NCI-H526 (cell line): ENCODE measurements at regions not wholly inside any gene's neighbourhood (a gene's known extent, or its start where the extent isn't known, plus 50 kb on each side); places are given as distances from the start of the nearest gene placed in this dataset.

Experiments
- DNase-seq, 2 experiments: peaks; one replicate each; lab custom pipeline; 2025; lab: John Stamatoyannopoulos, UW

DNA sequence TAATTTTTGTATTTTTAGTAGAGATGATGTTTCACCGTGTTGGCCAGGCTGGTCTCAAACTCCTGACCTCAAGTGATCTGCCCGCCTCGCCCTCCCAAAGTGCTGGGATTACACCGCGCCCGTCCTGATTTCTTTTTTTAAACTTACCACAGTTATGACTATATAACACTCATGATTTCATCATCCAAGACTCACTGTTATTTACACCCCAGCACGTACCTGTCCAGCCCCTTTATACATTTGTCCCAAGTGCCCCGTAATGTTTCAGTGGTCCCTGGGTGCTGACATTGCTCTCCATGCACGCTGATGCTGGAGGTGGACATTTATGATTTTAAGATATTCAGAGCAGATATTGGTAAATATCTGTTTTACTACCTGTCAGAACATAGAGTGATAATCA is 219.9 kb upstream of the GMDS start:
- DNase-seq = no peak

DNA sequence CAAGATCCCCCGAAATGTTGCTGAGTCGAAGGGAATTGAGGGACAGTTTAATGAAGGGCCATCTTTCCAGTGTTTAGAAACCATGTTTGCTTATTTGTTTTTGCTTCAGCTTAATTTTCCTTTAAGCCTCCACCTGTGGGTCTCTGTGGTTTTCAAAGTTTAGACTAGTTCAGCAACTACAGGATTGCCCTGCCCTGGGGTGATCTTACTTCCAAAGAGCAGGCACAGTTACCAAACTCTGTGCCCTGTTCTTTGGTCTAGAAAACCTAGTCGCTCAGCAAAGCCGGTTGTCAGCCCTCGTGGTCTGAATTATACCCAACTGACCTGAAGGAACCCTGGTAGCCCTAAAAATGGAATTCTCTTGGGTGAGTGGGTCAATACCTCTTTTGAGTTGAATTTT is 219.2 kb upstream of the GMDS start:
- DNase-seq = no peak

DNA sequence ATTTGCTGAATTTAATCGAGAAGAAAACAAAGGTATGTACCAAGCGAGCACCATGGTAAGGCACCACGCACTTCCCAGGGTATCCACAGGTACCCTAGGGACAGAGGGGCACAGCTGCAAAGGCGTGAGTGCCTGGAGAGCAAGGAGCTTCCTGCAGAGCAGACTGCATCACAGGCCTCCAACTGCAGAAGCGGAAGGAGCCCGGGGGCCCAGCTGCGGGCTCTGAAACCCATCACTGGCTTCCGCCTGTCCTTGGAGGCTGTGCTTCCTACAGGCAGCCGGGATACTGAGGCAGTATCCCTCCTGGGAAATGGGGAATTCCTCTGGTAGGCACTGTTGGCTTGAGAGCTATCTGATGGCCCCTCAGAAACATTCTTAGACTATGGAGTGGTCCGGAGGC is 217.4 kb upstream of the GMDS start:
- DNase-seq = no peak

DNA sequence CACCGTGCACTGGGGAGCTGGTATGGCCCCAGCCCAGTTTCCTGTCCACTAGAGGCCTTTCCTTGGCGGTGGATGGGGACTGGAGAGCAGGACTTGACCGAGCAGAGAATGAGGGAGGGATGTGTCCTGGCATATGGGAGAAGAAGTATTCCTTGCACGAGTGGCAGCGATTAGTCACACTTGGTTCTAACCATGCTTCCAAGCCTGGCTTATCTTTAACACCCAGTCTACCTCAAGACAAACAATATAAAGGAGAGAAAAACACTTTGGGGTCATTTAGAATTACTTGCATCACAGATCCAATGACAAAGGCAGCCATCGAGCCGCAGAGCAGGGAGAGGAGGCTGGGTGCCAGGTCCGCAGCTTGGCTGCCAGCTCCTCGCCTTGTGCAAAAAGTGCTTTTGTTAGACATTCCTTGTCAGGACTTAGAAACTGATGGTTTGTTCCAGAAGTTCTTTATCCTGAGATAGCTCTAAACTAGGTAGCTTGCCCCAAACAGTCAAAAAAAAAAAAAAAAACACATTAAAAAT is 214.9 kb upstream of the GMDS start:
- no peak for DNase-seq

DNA sequence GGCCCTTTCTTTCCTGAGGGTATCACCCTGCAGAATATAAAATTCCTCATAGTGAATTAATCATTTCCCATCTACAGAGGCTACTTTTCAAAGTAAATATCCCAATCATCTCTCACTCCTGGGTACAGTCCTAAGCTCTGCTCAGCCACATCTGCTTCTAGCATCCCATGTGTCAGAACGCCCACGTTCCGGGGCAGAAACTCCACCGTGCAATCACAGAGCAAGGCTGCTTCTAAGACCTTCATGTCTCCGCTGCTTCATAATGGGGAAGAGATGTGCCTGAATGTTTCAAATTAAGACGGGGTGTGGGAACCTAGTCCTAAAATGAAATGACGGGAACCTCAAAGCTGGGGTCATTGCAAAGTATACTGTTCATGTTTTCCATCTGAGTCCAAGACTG is 208.8 kb upstream of the GMDS start:
- no peak for DNase-seq

DNA sequence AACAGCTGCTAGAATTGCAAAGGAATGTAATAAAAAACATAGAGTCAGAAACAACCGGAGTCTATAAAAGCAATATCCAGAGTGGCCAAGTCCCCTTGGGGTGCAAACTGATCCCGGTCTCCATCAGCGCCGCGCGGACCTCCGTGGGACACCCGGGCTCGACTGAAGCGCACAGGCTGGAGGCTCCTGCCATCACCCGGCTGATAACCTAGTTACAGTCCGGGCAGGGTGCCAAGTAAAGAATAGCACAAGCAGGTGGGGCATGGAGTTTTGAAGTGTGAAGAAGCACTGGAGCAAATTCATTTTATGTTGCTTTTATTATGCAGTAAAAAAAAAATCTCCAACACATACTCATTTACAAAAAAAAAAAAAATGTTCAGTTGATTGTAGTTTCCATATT is 205.1 kb upstream of the GMDS start:
- peak; percentile 19 to 68 for DNase-seq

DNA sequence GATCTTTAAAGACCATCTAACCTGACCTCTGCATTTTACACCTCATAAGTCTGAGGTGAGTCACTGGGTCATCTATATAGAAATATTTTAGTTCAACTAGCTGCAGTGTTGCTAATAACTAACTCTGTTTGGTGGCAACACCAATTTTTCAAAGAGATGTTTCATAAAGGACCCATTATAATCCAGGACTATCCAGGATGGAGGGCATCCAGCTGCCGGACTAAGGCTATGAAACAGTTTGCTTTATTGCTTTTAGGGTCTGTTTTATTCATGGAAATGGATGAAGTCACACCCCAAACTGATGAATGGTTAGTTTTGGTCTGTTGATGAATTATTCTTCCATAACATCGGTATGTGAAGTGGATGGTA is 204.2 kb upstream of the GMDS start:
- no peak for DNase-seq

DNA sequence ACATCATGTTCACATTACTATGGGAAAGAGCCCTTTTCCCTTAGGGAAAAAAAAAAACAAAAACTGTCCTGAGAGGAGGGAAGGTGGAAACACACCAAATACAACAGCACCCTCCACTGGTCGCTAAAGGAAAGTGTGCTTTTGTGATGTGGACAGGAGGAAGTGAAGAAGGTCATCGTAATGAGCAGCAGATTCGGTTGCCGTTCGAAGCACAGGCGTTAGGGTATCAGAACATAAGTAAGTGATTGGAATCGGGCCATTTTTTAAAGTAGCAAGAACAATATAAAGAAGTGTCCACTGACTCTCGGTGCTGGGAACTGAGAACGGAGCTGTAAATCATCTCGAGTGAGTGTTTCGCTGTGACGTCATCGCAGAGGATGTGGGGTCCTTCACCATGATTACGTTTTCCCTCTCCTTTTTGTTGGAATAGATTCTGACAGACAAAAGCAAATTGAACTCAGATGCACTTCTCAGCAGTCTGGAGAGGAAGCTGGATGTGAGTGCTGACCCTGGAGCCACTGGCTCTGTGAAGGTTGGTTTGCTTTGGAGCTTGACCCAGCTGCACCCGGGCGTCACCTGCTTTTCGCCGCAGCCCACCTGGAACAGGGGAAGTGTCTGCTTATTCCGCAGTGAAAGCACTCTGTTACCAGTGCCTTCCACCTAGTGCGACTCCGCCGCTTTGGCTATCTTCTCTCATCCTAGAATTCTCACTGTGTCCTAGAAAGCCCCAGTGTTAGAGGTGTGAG is 203.6 kb upstream of the GMDS start:
- DNase-seq = peak; percentile 72 to 82

DNA sequence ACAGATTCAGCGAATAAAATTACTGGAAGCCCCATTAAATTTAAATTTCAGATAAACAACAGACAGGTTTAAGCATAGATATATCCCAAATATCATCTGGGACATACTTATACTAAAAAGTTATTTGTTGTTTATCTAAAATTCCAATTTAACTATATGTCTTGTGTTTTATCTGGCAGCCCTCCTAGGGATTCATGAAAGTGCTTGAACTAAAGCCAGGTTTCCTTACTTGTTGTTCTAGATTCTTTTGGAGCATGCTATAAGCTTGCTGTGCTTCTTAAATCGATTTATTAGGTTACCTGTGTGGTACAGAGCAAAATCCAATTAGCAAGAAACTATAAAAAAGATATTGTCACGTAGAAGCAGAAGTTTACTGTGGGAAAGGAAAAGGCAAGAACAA is 202.5 kb upstream of the GMDS start:
- no peak for DNase-seq

DNA sequence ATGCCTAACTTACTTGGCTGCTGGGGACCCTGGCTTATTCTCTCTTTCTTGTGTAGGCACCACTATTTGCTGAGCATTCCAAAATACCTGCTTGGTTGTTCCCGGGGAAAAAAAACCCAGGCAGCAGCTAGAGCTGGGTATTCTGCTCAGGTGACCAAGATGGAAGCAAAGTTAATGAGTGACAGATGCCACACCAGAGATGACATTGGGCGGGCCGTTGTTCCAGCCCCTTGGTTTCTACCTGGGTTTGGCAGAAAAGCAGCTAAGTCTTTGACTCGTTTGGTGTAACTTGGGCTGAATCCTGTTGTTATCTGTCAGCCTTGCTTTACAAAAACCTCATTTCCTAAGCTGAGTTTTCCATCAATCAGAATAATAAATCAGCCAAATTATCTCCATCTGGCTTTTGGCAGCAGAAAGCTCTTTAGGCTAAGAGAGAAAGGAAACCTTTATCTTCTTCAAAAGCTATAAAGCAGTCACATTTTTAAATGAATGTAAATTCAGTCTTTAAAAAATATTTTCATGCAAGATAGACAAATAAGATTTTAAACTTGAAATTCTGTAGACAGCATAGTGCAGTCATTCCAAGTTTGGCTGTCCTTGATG is 202.0 kb upstream of the GMDS start:
- no peak for DNase-seq

DNA sequence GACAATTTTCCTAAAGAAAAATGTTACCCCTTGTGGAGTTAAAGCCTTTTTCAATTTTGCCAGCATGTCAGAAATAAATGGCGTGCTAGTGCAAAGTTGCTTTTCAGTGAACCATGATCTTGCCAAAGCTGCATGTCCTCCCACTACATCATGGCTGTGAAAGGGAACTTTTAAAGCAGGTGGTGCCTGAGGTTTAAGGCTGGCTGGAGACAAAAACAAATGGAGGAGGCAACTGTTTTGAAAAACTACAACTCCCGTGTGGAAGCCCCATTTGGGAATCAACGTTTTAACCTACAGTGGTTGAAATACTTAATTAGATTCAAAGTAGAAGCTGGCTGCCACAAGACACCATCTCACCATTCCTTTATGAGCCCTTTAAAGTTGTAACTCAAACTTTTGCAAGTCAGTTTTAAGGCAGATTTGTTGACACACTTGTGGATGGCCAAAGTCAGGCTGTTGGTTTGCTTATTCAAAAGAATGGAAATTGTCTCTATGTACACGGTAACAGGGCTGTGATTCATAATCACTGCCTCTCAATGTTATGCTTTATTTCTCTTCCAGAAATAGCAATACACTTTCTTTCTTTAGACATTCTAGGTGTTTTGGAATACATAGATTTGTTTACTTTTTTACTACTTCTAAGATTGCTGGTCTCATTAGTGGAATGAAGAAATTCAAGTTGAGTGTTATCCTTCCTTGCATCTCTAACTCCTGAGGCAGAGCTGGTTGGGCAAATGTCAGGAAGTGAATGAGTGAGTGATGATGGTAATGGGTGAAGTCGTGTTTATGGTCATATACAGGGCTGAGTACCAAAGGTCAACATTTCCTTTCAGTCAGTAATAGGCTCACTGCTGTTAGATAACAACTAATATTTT is 196.4 kb upstream of the GMDS start:
- no peak for DNase-seq

DNA sequence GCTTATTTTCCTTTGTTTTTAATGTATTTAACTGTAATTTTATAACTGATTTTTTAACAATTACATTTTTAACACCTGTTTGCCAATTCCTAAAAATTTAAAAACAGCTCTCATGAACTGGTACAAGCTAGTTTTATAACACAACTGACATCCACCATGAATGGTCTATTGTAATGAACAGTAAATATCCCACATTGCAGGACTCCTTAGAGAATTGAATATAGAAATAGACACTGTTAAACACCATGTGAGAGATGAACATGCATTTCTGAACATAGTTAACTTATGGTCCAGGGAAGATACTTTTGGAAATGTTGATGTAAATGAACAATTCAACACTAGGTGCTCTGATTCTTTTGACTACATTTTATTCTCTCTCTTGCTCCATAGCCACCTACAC is 195.1 kb upstream of the GMDS start:
- no peak for DNase-seq

DNA sequence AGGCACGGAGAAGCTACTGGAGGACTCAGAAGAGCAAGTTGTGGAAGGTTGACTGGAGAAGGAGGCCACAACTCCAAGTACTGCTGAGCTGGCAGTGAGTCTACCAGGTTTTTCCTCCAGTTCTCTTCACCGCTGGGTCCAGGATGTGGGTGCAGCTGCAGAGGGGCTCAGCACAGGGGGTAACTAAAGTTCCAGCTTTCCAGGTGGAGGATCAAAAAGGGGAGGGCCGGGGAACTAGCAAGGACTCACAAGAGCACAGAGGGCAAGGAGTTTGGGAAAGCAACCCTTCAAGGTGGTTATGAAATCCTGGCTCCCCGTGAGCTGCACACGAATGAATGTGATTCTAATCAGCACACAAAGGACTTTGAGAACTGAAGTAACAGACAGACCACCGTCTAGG is 194.2 kb upstream of the GMDS start:
- DNase-seq = no peak

DNA sequence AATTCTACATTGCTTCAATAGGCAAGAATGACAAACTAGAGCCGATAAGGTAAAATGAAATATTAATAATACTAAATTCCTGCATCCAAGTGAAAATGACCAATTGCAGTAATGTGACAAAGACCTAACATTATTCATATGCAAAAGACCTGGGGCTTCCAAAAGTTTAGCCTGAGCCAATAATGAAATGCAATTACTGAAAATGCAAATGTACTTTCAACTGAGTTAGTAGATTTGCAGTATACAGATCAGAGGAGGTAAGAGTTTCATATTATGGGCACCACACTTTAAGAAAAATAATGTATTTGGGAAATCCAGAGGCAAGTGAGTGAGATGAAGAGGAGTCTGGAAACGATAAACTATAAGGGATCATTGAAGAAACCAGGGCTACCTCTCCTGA is 193.7 kb upstream of the GMDS start:
- DNase-seq = no peak

DNA sequence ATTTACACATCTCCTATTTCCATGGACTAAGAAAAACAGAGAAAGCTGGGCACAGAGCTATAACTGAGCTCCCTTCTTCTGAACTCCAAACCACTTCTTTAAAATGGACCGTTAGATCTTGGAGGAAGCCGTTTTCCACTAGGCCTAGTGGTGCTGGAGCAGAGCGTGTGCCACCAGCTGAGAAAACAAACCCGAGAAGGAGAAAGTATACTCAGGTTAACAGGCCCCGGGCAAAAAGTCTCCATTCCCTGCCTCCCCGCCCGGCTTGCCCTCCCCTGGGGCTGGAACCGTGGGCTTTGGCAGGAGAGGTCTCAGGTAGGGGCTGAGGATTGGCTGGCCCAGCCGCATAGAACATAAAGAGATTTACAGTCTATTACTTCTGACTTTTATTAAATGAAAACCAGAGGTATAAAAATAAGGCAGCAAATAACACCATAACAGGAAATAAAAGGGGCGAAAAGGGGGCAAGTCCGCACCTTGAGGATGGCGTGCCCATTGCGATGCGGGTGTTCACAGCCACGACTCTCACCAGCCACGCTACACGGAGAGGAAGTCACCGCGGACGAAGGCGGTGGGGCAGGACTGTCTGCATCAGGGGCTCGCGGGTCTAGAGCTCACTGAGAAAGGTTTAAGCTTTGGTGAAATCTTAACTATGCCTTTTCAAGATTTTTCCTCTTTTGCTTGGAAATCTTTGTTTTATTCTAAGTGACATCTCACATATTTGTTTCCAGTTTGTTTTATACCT is 191.2 kb upstream of the GMDS start:
- DNase-seq = no peak

DNA sequence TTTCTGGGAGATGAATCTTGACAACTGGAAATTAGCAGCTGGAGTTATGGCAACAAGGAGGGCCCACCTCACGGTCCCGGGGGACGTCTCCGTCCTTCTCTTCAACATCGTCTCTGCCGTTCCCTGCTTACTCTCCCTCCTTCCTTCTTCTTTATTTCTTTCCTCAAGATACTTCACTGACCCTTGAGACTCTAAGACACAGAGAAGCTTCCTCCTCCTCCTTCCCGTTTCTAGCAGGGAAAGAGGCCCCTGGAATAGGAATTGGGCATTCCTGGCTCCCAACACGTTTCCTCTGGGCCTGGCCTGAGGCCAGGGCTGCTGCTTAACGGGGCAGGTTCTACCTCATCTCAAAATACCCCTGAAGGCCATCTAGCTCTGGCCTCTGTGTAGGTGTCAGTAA is 189.9 kb upstream of the GMDS start:
- DNase-seq = no peak

DNA sequence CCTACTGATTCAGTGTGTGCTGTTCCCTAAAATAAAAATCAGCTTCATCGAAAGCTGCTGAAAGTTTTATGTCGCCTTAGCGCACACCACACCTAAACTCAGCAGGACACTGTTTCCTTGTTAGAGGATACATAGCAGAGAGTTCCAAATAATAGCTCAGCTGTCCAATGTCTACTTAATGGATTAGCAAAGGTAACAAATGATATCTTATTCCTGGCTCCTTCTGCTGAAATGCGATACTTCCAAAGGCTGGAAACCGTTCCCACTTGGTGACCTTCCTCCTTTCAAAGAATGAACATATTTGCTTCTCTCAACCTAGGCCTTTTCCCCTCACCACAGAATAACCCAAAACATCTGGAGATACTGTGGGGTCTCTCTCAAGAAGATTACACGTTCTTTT is 189.5 kb upstream of the GMDS start:
- no peak for DNase-seq

DNA sequence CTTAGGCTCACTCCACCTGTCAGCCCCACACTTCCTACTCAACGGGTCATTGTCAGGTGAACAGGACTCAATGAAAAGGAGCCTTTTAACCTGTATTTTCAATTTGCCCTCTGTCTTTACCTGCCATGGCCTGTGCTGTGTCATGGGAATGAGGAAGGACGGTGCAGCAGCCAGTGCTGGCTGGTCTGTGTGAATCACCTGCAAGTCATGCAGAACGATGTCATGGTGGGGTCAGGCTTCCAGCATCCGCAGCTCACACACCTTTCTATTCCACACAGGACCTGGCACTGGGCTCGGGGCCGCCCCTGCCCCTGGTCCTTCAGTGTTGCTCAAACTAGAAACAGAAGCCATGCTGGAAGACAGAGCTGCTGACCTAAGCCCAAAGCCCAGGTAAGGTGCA is 188.7 kb upstream of the GMDS start:
- no peak for DNase-seq

DNA sequence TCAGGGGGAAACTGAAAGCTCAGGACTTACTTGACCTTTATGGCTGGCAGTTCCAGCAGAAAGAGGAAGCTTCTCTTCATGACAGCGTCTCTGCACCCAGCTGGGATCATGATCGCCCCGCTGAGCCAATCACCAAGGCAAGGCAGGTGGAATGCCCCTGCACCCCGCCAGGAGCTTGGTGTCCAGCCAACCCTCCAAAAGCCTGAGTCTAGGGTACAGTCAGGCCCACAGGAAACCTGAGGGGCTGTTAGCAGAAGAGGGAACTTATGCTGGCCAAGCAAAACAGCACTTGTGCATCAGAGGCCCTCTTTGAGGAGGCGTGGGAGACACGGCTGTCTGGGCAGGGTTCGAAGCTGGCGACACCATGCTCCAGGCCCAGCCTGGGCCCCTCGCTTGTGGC is 188.3 kb upstream of the GMDS start:
- no peak for DNase-seq

DNA sequence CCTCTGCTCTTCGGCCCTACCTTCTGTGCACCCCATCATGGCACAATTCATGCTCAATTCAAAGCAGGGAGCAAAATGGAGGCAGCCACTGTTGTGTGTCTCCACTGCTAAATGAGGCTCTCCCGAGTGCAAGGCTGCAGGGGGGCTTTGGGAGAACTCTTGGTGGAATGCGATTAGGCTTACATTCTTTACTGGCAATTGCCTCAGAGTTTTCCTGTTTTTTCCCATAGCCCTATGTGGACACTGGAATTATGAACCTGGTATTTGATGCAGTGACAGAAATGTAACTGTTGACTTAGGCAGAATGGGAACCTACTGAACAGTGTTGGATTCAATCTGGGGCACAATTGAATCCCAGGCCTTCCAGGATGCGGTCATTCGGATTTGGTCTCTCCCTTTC is 187.9 kb upstream of the GMDS start:
- DNase-seq = no peak

DNA sequence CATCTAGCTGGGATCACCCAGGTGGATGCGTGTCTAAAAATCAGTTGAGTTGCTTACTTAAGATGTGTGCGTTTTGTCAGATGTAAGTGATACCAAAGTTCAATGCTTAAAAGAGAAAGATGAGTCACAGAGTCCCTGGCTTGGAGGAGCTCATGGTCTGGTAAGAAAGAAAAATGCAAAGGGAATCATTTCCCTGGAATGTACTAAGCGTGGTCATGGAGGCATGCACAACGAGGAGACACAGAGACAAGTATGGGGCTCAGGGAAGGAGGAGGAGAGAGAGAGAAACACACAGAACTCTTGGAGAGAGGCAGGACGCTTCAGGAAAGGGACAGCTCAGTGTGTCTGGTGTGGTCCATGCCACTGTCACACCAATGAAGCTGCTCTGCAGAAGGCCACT is 186.9 kb upstream of the GMDS start:
- no peak for DNase-seq

DNA sequence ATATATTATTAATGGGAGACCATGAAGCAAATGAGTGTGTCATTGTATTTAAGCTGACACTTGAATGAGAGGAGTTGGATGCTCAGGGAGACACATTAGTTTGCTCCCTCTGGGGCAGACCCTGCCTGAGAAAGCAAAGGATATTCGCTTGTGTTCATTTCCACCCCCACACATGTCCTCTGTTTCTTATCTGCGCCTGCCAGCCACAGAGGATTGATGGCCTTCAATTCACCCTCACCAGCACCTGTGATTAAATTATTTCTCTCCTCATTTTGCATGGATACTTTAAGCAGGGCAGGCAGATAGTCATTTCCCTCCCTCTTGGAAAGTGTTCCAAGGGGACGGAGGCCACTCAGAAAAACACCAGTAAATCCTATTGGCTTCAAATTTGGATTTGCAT is 185.2 kb upstream of the GMDS start:
- DNase-seq = no peak
